ENCODE measurements at regions not wholly inside any gene's neighbourhood (a gene's known extent, or its start where the extent isn't known, plus 50 kb on each side); places are given as distances from the start of the nearest gene placed in this dataset.

- Histone ChIP-seq H3K27ac (ENCODE audit: insufficient read depth, low read depth, low read length) (no peak overlapping the region), H3K4me1 (ENCODE audit: control insufficient read depth, extremely low read depth, insufficient read depth, low read length) (no peaks in the 10 kb centered on the region), H3K27me3 (ENCODE audit: control insufficient read depth in 2 of 2, insufficient read depth in 2 of 2, low read length in 2 of 2) (no peaks in the 10 kb centered on the region), H3K9me1 (replicated peaks; ENCODE audit: control insufficient read depth, extremely low read depth, insufficient read depth, low read length) (no peaks in the 10 kb centered on the region), H3K4me3 (replicated peaks in 1 of 3; ENCODE audit: insufficient read depth in 1 of 3, low read depth in 1 of 3, low read length in 3 of 3) (no peak overlapping the region), H2AFZ (ENCODE audit: low read depth, low read length) (no peak overlapping the region), H4K20me1 (replicated peaks; ENCODE audit: control insufficient read depth, extremely low read depth, insufficient read depth, low read length) (no peaks in the 10 kb centered on the region), H3K4me2 (ENCODE audit: insufficient read depth, low read length) (no peak overlapping the region), H3K79me2 (ENCODE audit: control insufficient read depth, insufficient read depth, low read length) (no peaks in the 10 kb centered on the region), H3K9ac (replicated peaks; ENCODE audit: extremely low read depth, insufficient read depth, low read length) (no peak overlapping the region), H3K9me3 (replicated peaks; ENCODE audit: control insufficient read depth, insufficient read depth, low read length) (peaks cover 2% of the 10 kb centered on the region), H3K36me3 (ENCODE audit: control insufficient read depth in 2 of 2, extremely low read depth in 1 of 2, insufficient read depth in 2 of 2, low read length in 2 of 2) (no peaks in the 10 kb centered on the region)
- BruUV-seq (replicated peaks) = no TSS peak
- TF ChIP-seq CTCF (IDR thresholded peaks at IDR 0.05; ENCODE audit: extremely low read depth in 1 of 2, insufficient read depth in 1 of 2, low read depth in 1 of 2, low read length in 2 of 2) = no peak
- no peak for TF ChIP-seq GATA2 (IDR thresholded peaks at IDR 0.05; ENCODE audit: insufficient read depth, insufficient read length, low read depth, low read length)
- TF ChIP-seq, protein P1, sequence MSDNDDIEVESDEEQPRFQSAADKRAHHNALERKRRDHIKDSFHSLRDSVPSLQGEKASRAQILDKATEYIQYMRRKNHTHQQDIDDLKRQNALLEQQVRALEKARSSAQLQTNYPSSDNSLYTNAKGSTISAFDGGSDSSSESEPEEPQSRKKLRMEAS (IDR thresholded peaks at IDR 0.05; ENCODE audit: insufficient read depth, insufficient read length) = no peak
- no peak for TF ChIP-seq EZH2 (IDR thresholded peaks at IDR 0.05; ENCODE audit: borderline replicate concordance, low read depth, low read length, severe bottlenecking)
- no peak for TF ChIP-seq JUN (IDR thresholded peaks at IDR 0.05; ENCODE audit: borderline replicate concordance, insufficient read depth, insufficient read length, low read depth)
- no peak for TF ChIP-seq FOS (IDR thresholded peaks at IDR 0.05; ENCODE audit: borderline replicate concordance, insufficient read depth, low read length)
- TF ChIP-seq MYC (IDR thresholded peaks at IDR 0.05; ENCODE audit: low read depth, low read length) = no peak
- no peak for TF ChIP-seq POLR2A (IDR thresholded peaks at IDR 0.05; ENCODE audit: low read depth, low read length)
- no peak for TF ChIP-seq POLR2AphosphoS5 (IDR thresholded peaks at IDR 0.05; ENCODE audit: insufficient read depth, low read depth, low read length)
- dilution Hi-C loops (cut with MboI; ENCODE audit: extremely low pct_ligation_motif_present, low sequenced_read_pairs) (no loop called here), intact Hi-C loops (cut with micrococcal nuclease) (no loop called here)
- ChIA-PET CTCF (no interaction called here), POLR2A (no interaction called here)
- no peak for FAIRE-seq
- no peak for DNase-seq (ENCODE audit: low read depth, low spot score)
Measured at GRCh38 chr14:97393244-97393643, 596.1 kb downstream of the VRK1 start.
